ENCODE measurements at regions not wholly inside any gene's neighbourhood (a gene's known extent, or its start where the extent isn't known, plus 50 kb on each side); places are given as distances from the start of the nearest gene placed in this dataset.
"Not testable (repeated sequence)": the region's sequence is repeated elsewhere in the genome, so short reads cannot be mapped to it uniquely, and the experiment has no call there.

- no peak for TF ChIP-seq CTCF (IDR thresholded peaks at IDR 0.05)
- H3K4me1 Mint-ChIP-seq: peaks cover 11% of the 10 kb centered on the region
- peaks cover 4% of the 10 kb centered on the region for H3K27me3 Mint-ChIP-seq (ENCODE audit: low read depth, poor library complexity)
These were observed 95.3 kb downstream of the HOXA1 start for GRCh38 chr7:27000496-27000895.

GRCh38 chr7:26998284-26998683 lies 97.5 kb downstream of the HOXA1 start:
- peaks cover 31% of the 10 kb centered on the region for H3K4me1 Mint-ChIP-seq
- H3K9me3 Mint-ChIP-seq: peaks cover 50% of the 10 kb centered on the region
- H3K36me3 Mint-ChIP-seq (ENCODE audit: low read depth): peaks cover 25% of the 10 kb centered on the region
- H3K4me3 Mint-ChIP-seq; DNase-seq; H3K27me3 Mint-ChIP-seq (ENCODE audit: low read depth, poor library complexity); H3K27ac Mint-ChIP-seq: not testable (repeated sequence)

More at GRCh38 chr7:27000496-27000895, 95.3 kb downstream of the HOXA1 start:
- H3K27ac Mint-ChIP-seq: no peak overlapping the region
- no peak overlapping the region for H3K4me3 Mint-ChIP-seq
- peaks cover 70% of the 10 kb centered on the region for H3K9me3 Mint-ChIP-seq
- DNase-seq: no peak
- peaks cover 32% of the 10 kb centered on the region for H3K36me3 Mint-ChIP-seq (ENCODE audit: low read depth)

- peaks cover 21% of the 10 kb centered on the region for H3K36me3 Mint-ChIP-seq (ENCODE audit: low read depth)
- H3K27me3 Mint-ChIP-seq (ENCODE audit: low read depth, poor library complexity): peaks cover 3% of the 10 kb centered on the region
These were observed 100.1 kb downstream of the HOXA1 start for GRCh38 chr7:26995666-26996065.

GRCh38 chr7:26993816-26994810 lies 101.7 kb downstream of the HOXA1 start:
- Mint-ChIP-seq H3K27ac (peak overlapping the region; percentile 63), H3K9me3 (peaks cover 31% of the 10 kb centered on the region), H3K27me3 (ENCODE audit: low read depth, poor library complexity) (no peaks in the 10 kb centered on the region)

More at GRCh38 chr7:26995666-26996065, 100.1 kb downstream of the HOXA1 start:
- no peak for TF ChIP-seq CTCF (IDR thresholded peaks at IDR 0.05)
- H3K9me3 Mint-ChIP-seq: peaks cover 42% of the 10 kb centered on the region
- H3K4me3 Mint-ChIP-seq: no peak overlapping the region
- H3K4me1 Mint-ChIP-seq: peaks cover 37% of the 10 kb centered on the region
- no peak overlapping the region for H3K27ac Mint-ChIP-seq
- DNase-seq: no peak

GRCh38 chr7:26992670-26993069 lies 103.1 kb downstream of the HOXA1 start:
- Mint-ChIP-seq H3K27ac (peak overlapping the region; percentile 57), H3K4me3 (no peak overlapping the region), H3K9me3 (peaks cover 16% of the 10 kb centered on the region), H3K27me3 (ENCODE audit: low read depth, poor library complexity) (no peaks in the 10 kb centered on the region), H3K36me3 (ENCODE audit: low read depth) (peaks cover 6% of the 10 kb centered on the region), H3K4me1 (peaks cover 67% of the 10 kb centered on the region)
- no peak for TF ChIP-seq CTCF (IDR thresholded peaks at IDR 0.05)
- DNase-seq: no peak

More at GRCh38 chr7:26993816-26994810, 101.7 kb downstream of the HOXA1 start:
- peaks cover 52% of the 10 kb centered on the region for H3K4me1 Mint-ChIP-seq
- no peak overlapping the region for H3K4me3 Mint-ChIP-seq
- DNase-seq: no peak
- no peak for TF ChIP-seq CTCF (IDR thresholded peaks at IDR 0.05)
- peaks cover 20% of the 10 kb centered on the region for H3K36me3 Mint-ChIP-seq (ENCODE audit: low read depth)

GRCh38 chr7:26991796-26992195 lies 104.0 kb downstream of the HOXA1 start:
- H3K36me3 Mint-ChIP-seq (ENCODE audit: low read depth): no peaks in the 10 kb centered on the region
- H3K4me3 Mint-ChIP-seq: no peak overlapping the region
- H3K27me3 Mint-ChIP-seq (ENCODE audit: low read depth, poor library complexity): no peaks in the 10 kb centered on the region
- TF ChIP-seq CTCF (IDR thresholded peaks at IDR 0.05): no peak
- H3K4me1 Mint-ChIP-seq: peaks cover 70% of the 10 kb centered on the region
- no peak for DNase-seq
- peaks cover 8% of the 10 kb centered on the region for H3K9me3 Mint-ChIP-seq
- H3K27ac Mint-ChIP-seq: no peak overlapping the region

Data from nephron progenitor cell (in vitro differentiated cells).